Esophagus muscularis mucosa (tissue), 3 donors: ENCODE measurements at regions not wholly inside any gene's neighbourhood (a gene's known extent, or its start where the extent isn't known, plus 50 kb on each side); places are given as distances from the start of the nearest gene placed in this dataset.

ENCODE experiments used
- POLR2A ChIP-seq: fragments of 450-650 bp; IDR thresholded peaks from one replicate; pipeline ENCODE4 v1.6.1; 2017; ENCODE audit warnings: antibody characterized with exemption, moderate library complexity, mild to moderate bottlenecking, low read depth
- TF ChIP-seq, protein P1 (sequence below), 3 experiments: fragments of 200-600 bp in 2 of 3; fragments of 450-650 bp in 1 of 3; sonication (generic) in 2 of 3; IDR thresholded peaks; one replicate each; pipeline ENCODE4 v1.5.1; 2017 to 2019; ENCODE audit warnings: antibody characterized with exemption in 3 of 3, mild to moderate bottlenecking in 2 of 3, moderate library complexity in 1 of 3

DNA sequence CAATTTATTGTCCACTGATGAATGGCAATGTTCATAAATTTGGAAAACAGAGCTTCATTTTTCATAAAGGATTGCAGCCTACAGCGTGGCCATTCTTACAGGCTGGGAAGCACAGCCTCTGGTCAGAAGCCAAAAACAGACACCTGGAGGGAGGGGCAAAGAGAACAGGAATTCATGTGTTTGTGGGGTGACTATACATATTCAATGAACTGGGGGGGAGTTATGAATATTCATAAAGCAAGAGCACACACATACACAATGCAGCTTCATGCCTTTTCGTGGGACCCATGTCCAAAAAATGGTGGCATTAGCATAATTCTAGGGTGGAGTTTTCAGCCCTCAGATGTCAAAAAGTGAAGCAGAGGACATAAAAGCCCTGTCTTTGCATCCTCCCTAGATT, 173.3 kb downstream of the VEGFC start:
- TF ChIP-seq POLR2A: no peak
- TF ChIP-seq, protein P1, sequence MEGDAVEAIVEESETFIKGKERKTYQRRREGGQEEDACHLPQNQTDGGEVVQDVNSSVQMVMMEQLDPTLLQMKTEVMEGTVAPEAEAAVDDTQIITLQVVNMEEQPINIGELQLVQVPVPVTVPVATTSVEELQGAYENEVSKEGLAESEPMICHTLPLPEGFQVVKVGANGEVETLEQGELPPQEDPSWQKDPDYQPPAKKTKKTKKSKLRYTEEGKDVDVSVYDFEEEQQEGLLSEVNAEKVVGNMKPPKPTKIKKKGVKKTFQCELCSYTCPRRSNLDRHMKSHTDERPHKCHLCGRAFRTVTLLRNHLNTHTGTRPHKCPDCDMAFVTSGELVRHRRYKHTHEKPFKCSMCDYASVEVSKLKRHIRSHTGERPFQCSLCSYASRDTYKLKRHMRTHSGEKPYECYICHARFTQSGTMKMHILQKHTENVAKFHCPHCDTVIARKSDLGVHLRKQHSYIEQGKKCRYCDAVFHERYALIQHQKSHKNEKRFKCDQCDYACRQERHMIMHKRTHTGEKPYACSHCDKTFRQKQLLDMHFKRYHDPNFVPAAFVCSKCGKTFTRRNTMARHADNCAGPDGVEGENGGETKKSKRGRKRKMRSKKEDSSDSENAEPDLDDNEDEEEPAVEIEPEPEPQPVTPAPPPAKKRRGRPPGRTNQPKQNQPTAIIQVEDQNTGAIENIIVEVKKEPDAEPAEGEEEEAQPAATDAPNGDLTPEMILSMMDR (IDR thresholded peaks at IDR 0.05): no peak
